ENCODE measurements at regions not wholly inside any gene's neighbourhood (a gene's known extent, or its start where the extent isn't known, plus 50 kb on each side); places are given as distances from the start of the nearest gene placed in this dataset.

DNA sequence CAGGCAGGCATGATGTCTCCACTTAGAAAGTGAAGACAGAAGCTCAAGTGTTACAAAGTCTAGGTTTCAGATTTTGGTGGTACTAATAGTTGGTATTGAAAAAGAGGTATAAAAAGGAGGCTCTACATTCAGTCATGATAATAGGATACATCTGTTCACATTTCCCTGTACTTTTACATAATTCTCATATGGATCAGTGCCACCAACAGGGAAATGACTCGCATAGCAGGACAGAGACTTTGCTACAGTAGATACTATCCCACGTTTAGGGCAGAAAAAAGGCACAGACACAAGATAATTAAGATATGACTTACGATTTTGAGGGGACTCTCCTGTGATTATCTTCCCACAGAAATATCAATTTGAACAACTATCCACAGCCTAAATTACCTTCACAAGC is 1062.9 kb upstream of the EPHA6 start:
- TF ChIP-seq EP300 (IDR thresholded peaks at IDR 0.05): no peak
- no peak for TF ChIP-seq POLR2AphosphoS5 (IDR thresholded peaks at IDR 0.05)
- TF ChIP-seq, protein P1, sequence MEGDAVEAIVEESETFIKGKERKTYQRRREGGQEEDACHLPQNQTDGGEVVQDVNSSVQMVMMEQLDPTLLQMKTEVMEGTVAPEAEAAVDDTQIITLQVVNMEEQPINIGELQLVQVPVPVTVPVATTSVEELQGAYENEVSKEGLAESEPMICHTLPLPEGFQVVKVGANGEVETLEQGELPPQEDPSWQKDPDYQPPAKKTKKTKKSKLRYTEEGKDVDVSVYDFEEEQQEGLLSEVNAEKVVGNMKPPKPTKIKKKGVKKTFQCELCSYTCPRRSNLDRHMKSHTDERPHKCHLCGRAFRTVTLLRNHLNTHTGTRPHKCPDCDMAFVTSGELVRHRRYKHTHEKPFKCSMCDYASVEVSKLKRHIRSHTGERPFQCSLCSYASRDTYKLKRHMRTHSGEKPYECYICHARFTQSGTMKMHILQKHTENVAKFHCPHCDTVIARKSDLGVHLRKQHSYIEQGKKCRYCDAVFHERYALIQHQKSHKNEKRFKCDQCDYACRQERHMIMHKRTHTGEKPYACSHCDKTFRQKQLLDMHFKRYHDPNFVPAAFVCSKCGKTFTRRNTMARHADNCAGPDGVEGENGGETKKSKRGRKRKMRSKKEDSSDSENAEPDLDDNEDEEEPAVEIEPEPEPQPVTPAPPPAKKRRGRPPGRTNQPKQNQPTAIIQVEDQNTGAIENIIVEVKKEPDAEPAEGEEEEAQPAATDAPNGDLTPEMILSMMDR (IDR thresholded peaks at IDR 0.05): no peak

Measured in stomach (tissue), 4 donors.